NCI-H510A (cell line): ENCODE measurements at regions not wholly inside any gene's neighbourhood (a gene's known extent, or its start where the extent isn't known, plus 50 kb on each side); places are given as distances from the start of the nearest gene placed in this dataset.
"Not testable (repeated sequence)": the region's sequence is repeated elsewhere in the genome, so short reads cannot be mapped to it uniquely, and the experiment has no call there.

ENCODE experiments used
- DNase-seq: peaks from one replicate; lab custom pipeline; 2025; lab: John Stamatoyannopoulos, UW

GRCh38 chr7:82624965-82625364, 181.4 kb upstream of the CACNA2D1 start:
- no peak for DNase-seq

GRCh38 chr7:82624337-82624736, 180.8 kb upstream of the CACNA2D1 start:
- DNase-seq = no peak

GRCh38 chr7:82623812-82624211, 180.2 kb upstream of the CACNA2D1 start:
- DNase-seq = no peak

GRCh38 chr7:82617156-82617555, 173.6 kb upstream of the CACNA2D1 start:
- DNase-seq = no peak

GRCh38 chr7:82616059-82616728, 172.6 kb upstream of the CACNA2D1 start:
- DNase-seq = no peak

GRCh38 chr7:82615527-82615926, 171.9 kb upstream of the CACNA2D1 start:
- no peak for DNase-seq

GRCh38 chr7:82609746-82610145, 166.2 kb upstream of the CACNA2D1 start:
- DNase-seq = no peak

GRCh38 chr7:82605247-82605864, 161.8 kb upstream of the CACNA2D1 start:
- no peak for DNase-seq

- DNase-seq = no peak
Measured at GRCh38 chr7:82602066-82602465, 158.5 kb upstream of the CACNA2D1 start.

GRCh38 chr7:82600531-82600930, 157.0 kb upstream of the CACNA2D1 start:
- no peak for DNase-seq

- DNase-seq = no peak
Measured at GRCh38 chr7:82599895-82600294, 156.3 kb upstream of the CACNA2D1 start.

GRCh38 chr7:82598958-82599357, 155.4 kb upstream of the CACNA2D1 start:
- DNase-seq = no peak

GRCh38 chr7:82595795-82596194, 152.2 kb upstream of the CACNA2D1 start:
- not testable (repeated sequence) for DNase-seq

- no peak for DNase-seq
Measured at GRCh38 chr7:82595176-82595575, 151.6 kb upstream of the CACNA2D1 start.

- no peak for DNase-seq
Measured at GRCh38 chr7:82594665-82595064, 151.1 kb upstream of the CACNA2D1 start.

GRCh38 chr7:82593780-82594179, 150.2 kb upstream of the CACNA2D1 start:
- no peak for DNase-seq

- DNase-seq = no peak
Measured at GRCh38 chr7:82592416-82592815, 148.8 kb upstream of the CACNA2D1 start.

- no peak for DNase-seq
Measured at GRCh38 chr7:82579047-82579446, 135.5 kb upstream of the CACNA2D1 start.

GRCh38 chr7:82578430-82578829, 134.9 kb upstream of the CACNA2D1 start:
- DNase-seq = no peak

- DNase-seq = peak; percentile 41
Measured at GRCh38 chr7:82572195-82572880, 128.8 kb upstream of the CACNA2D1 start.

GRCh38 chr7:82571047-82571446, 127.5 kb upstream of the CACNA2D1 start:
- DNase-seq = not testable (repeated sequence)

- no peak for DNase-seq
Measured at GRCh38 chr7:82567841-82568240, 124.3 kb upstream of the CACNA2D1 start.

- DNase-seq = no peak
Measured at GRCh38 chr7:82567356-82567755, 123.8 kb upstream of the CACNA2D1 start.
